HG02588 (cell line): ENCODE measurements at regions not wholly inside any gene's neighbourhood (a gene's known extent, or its start where the extent isn't known, plus 50 kb on each side); places are given as distances from the start of the nearest gene placed in this dataset.
A peak's percentile ranks its signal among the peaks of the same experiment; 100 is the strongest.
"Not testable (repeated sequence)": the region's sequence is repeated elsewhere in the genome, so short reads cannot be mapped to it uniquely, and the experiment has no call there.

Experiments
- ATAC-seq: cut with Tn5 transposase; IDR thresholded peaks from one replicate; pipeline ENCODE4 v1.9.1; 2021; ENCODE audit warnings: mild to moderate bottlenecking, moderate library complexity; ENCODE audit not compliant: unreplicated experiment

DNA sequence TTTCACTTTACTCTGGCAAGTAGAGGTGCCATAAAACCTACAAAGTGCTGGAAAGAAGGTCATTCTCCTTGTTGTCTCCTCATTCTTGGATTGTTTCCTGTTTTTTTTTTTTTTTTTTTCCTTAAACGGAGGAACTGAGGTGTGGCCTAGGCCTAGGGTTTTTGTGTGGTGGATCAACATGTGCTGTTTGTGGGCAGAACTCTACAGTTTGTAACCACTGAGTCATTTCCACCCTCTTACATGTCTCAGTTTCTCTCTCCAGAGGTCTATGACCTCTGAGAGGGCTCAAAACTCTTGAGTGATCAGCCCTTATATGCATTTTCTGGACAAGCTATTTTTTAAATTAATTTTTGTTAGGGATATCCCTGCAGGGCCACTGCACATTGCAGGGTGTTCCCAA lies 296.0 kb downstream of the PPP1R3A start:
- ATAC-seq, result no peak

DNA sequence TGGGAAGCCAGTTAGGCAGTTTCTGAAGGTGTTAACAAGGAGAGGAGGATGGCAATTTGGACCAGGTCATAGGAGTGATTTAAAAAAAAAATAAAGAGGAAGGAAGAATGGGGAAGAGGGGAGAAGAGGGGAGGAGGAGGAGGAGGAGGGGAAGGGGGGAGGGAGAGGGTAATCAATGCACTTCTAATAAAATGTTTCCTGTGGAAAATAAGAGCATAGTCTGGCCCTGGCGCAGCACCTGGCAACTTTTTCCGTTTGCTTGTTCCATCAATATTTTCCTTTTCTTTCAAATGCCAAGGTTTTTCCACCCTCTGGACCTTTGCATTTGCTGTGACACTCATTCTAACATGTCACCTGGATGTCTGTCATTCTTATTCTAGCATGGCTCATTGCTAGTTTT lies 308.2 kb downstream of the PPP1R3A start:
- no peak for ATAC-seq

DNA sequence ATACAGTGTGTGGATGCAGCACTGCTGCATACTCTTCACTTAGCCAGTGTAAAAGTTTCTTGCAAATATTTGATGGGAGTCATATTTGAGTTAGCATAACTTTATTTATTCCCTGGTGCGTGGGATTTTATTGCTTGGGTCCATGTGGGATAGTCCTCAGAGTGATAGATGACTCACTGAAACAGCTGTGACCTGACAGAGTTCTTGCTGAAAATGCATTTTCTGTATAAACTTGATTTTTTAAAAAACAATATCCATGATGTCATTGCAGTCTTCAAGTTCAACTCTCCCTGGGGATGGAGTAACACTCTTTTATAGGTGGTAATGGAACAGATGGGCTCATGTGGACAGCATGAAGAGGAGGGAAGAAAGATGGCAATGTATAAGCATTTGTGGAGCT lies 310.0 kb downstream of the PPP1R3A start:
- no peak for ATAC-seq

DNA sequence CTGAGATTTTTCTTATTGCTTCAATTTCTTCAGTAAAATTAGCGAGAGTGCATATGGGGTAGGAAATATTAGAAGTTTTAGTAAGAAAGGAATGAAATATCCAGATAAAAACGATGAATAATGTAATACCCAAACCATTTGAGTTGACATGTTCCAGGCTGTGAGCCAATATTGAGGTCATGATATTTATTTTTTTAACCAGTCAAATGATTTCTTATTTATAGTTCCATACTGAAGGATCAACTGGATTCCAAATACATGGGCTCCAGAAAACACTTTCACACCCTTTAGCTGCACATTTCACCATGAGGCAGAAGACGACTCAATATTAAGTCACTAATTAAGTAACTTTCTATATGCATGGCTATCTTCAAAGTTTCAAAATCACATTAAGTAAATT lies 312.5 kb downstream of the PPP1R3A start:
- ATAC-seq, result no peak

DNA sequence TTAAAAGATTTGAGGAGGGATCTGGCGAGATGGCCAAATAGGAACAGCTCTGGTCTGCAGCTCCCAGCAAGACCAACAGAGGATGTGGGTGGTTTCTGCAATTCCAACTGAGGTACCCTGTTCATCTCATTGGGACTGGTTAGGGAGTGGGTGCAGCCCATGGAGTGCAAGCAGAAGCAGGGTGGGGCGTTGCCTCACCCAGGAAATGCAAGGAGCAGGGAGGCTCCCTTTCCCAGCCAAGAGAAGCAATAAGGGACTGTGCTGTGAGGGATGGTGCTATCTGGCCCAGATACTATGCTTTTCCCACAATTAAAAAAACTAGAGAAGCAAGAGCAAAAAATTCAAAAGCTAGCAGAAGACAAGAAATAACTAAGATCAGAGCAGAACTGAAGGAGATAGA lies 318.4 kb downstream of the PPP1R3A start:
- ATAC-seq, result not testable (repeated sequence)

DNA sequence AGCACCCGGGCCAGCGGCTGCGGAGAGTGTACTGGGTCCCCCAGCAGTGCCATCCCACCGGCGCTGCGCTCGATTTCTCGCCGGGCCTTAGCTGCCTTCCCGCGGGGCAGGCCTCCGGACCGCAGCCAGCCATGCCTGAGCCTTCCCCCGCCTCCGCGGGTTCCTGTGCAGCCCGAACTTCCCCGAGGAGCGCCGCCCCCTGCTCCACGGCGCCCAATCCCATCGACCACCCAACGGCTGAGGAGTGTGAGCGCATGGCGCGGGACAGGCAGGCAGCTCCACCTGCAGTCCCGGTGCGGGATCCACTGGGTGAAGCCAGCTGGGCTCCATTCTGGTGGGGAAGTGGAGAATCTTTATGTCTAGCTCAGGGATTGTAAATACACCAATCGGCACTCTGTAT lies 325.4 kb downstream of the PPP1R3A start:
- not testable (repeated sequence) for ATAC-seq

DNA sequence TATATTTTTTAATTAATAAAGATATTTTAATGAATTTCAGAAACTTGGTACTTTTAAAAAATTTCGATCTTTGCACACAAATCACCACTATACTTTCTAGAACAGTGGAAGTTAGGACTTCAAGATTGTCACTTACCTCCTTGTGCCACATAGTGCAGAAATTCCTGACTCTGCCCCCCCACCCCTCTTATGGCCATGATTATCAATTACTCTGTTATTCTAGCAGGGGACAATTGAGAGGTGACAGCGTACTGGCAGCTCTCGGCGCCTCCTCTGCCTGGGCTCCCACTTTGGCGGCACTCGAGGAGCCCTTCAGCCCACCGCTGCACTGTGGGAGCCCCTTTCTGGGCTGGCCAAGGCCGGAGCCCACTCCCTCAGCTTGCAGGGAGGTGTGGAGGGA lies 325.9 kb downstream of the PPP1R3A start:
- not testable (repeated sequence) for ATAC-seq

DNA sequence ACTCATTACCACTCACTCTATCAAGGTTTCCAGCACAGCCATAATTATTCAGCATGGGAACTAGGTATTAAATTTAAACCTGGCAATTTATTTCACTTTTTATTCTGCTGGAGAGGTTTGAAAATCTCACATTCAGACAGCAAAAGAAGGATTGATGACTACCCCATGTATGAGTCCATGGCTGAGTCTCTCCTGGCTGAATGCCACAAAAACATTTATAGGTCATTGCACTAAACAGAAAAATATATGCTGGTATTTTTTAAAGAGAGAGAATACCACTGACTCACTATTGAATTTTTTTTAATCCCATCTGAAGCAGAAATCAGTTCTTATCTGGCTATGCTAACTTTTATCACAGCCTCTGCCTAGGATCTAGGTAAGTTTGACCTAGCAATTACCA lies 336.3 kb downstream of the PPP1R3A start:
- no peak for ATAC-seq

DNA sequence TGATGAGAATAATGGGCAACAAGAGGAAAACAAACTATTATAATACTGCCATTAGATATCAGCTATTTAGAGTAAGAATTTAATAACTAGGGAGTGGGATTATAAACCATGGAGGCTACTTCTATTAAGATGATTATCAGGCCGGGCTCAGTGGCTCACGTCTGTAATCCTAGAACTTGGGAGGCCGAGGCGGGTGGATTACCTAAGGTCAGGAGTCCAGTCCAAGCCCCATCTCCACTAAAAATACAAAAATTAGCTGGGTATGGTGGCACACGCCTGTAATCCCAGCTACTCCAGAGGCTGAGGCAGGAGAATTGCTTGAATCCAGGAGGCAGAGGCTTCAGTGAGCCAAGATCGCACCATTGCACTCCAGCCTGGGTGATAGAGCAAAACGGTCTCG lies 355.6 kb downstream of the PPP1R3A start:
- not testable (repeated sequence) for ATAC-seq

DNA sequence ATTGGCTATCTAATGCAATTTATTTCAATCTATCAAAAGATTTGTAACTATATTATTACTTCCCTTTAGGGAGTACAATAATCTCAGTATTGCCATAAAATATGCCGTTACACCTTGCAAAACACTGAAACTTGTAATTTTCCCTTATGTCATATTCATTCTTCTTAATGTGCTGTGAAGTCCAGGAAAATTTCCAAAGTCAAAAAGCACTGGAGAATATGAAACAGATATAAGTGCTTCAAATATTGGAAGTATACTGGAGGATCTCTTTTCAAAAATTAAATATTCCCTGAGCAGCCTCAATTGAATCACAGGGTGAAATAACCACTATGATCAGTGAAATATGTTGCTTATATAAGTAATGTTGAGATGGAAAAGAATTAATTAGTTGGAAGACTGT lies 356.0 kb downstream of the PPP1R3A start:
- ATAC-seq, result no peak

DNA sequence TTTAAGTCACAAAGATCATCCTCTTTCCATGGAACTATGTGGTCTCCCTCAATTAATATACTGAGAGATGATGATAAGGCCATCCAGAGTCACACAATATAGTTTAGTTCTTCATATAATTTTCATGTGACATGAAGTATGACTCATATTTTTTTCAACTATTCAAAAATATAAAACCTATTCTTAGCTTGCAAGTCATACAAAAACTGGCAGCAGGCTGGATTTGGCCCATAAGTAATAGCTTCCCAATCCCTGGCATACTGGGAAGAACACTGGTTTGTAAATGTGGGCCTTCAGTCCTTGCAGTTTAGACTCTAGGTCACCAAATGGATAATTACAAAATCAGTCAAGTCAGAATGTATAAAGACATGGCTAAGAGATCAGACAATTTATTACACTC lies 356.6 kb downstream of the PPP1R3A start:
- no peak for ATAC-seq

DNA sequence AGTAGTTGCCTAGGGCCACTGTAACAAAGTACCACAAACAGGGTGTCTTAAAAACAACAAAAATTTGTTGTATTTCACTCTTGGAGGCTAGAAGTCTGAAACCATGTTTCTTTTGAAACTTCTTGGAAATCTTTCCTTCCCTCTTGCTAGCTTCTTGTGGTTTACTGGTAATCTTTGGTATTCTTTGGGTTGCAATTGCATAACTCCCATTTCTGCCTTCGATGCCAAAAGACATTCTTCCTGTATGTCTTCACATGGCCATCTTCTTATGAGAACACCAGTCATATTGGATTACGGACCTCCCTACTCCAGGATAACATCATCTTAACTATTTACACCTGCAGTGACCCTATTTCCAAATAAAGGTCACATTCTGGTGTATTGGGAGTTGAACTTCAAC lies 357.4 kb downstream of the PPP1R3A start:
- ATAC-seq, result no peak

DNA sequence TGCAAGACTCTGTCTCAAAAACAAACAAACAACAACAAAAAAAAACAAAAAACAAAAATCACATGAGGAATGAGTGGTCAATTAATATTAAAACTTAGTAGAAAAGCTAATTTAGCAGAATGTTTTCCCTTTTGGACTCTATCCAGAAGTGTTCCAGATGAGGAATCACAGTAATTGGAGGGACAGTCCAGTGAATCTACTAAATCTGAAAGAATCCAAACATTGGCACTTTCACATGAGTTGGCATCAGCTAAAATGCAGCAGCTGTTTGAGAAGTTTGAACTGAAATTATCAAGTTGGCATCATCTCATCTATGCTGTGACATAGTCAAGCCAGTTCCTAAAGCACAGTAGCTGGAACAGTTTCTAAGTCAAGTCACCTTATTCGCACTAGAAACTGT lies 367.8 kb downstream of the PPP1R3A start:
- no peak for ATAC-seq

DNA sequence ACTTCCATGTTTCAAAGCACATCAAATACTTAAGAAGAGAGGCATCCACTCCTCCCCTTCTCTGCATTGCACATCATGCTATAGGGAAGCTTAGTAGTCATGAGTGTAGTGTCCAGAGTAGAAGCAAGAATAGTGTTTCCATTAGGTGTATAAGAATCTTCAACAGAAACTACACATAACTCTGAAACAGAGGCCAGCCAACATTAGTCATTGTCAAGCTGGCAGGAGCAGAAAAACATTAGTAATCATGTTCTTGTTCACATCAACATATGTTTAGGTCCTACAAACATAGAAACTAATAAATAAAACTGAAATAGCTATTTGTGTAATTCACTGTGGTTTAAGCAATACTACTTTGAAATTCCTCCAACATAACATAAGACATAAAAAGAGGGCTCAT lies 370.2 kb downstream of the PPP1R3A start:
- peak; percentile 45 for ATAC-seq

DNA sequence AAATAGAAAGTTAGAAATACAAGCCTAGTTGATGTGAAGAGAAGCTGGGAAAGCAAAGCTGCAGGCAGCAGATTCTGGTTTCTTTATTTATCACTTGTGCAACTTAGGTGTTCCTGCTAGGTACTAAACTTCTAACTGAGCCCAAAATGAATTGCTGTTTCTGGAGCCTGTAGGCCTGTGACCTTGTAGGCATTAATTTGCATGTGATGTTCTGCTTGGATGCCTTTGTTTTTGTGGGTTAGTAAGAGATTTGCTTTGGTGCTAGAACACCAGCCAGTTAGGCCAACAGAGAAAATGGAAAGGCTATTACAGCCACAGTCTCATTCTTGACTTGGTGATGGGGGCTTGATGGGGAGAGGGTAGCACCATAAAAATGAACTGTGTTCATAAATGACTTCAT lies 370.7 kb downstream of the PPP1R3A start:
- peak; percentile 49 for ATAC-seq

DNA sequence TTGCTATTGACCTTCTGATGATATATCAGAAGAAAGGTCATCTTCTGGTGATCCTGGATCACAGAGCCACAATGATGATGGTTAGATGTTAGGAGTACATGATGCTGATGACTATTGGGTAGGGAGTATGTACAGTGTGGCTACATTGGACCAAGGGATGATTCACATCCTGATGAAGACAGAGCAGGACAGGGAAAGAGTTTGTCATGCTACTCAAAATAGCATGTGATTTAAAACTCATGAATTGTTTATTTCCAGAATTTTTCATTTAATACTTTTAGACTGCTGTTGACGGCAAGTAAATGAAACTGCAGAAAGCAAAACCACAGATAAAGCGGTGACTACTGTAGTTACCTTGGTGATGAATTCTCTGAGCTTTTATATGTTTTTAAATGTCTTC lies 397.3 kb downstream of the PPP1R3A start:
- no peak for ATAC-seq

DNA sequence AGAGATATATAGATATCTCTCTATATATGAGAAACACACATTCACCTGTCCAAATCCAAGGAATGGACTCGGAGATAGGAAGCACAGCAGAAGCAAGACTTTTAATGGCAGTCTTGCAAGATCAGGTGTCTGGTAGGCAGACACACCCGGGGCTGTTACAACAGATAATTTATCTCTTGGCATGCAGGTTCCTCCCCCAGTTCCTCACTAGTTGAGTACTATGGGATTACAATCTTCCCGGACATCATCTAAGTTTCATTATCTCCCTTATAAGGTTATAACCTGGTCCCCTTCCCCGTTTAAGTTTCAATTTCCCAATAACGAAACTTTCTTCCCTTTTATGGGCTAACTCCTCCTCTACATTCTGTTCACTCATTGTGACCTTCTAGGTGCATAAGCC lies 399.3 kb downstream of the PPP1R3A start:
- no peak for ATAC-seq

DNA sequence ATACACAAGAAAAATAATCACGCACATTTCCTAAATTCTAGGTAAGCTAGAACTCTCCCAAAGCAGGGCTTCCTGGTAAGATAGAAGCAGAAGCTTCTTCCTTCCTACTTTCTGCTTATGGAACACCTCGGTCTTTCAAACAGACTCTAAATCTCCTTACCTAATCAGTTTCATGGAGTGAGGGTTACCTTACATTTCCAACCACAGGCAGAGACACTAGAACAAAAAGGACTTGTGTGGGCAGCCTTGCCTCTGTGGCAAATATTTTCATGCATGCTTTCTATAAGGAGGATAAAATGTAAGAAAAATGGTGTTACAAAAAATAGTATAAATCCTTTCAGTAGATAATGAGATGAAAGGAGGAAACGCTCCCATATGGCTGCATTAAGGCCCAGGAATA lies 386.3 kb upstream of the SMIM30 start:
- ATAC-seq, result no peak

DNA sequence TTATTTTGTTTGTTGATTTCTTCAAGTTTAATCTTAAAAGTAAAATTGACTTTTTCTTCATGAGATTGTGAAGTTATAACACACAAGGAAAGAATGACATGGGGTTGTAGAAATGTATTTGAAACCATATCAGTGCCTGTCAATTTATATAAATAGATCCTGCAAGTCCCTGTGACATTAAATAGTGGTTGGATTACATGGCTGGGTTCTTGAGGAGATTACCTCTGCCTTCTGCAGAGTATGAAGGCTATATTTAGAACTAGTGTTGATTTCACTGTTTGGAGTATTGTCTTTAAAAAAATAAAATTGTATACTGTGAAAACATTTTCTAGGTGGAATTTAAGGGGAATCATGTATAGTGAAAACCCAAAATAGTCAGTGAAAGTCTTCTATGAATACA lies 385.8 kb upstream of the SMIM30 start:
- no peak for ATAC-seq

DNA sequence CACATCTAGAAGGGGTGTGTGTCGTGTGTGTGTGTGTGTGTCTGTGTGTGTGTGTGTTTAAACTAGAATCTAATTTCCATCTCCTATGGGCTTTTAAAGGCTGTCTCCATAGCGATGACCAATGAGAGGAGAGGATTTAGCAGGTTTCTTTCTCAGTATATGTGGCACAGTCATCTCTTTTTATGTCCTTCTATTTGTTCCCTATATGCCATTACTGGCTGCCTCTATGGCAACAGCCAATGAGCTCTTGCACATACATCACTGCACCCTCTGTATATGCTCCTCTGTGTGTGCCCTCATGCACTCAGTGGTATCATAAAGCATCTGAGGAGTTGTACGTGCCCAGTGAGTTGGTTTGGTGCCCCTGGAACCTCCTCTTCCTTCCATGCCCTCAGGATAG lies 378.2 kb upstream of the SMIM30 start:
- not testable (repeated sequence) for ATAC-seq

DNA sequence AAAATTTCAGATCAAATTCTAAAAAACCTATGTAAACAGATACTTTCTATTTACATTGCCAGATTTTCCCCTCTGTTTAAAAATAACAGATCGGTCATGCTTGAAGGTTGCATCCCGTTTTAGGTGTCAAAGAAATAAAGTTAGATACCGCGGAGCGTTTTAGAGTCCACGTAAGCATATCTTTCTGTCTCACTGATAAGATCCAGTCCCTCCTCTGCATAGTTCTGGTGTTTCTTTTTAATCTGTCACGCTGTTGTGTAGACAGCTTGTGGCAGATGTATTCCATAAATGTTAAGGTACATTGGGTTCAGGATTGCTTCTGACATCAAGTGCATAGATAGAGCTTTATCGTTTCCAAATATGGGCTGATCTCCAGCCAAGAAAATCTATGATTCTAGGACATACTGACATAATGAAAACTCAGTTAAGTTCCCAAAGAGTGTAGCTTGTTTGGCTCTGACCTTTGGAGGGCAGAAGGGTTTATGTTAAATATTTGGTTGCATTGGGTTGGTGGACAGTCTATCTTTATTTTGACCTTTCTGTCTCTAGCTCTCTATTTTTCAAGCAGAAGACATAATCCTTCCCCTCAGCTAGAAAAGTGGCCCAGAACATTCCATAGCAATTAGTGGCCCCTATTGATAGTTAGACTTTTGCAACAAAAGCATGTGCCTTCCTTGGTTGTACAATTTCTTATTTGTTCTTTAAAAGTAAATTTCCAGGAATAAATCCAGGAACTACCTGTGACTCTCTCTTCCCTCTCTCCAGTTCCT lies 376.6 kb upstream of the SMIM30 start:
- not testable (repeated sequence) for ATAC-seq

DNA sequence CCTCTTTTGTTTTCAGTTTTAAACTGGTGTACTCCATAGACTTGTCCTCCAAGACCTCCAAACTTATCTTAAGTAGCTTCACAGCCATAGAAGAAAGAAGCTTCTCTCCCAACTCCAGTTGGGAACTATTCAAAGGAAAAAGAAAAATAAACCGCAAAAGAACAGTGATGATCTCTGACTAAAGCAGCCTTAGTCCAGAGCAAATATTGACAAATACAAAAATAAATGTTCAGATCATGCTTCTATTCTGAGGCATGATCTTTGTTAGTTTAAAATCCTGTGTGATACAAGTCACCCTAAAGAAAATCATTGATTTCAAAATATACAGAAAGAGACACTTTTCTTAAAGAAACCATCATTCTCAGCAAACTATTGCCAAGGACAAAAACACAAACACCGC lies 373.0 kb upstream of the SMIM30 start:
- no peak for ATAC-seq
